Central memory CD8-positive, alpha-beta T cell (primary cell): ENCODE measurements at regions not wholly inside any gene's neighbourhood (a gene's known extent, or its start where the extent isn't known, plus 50 kb on each side); places are given as distances from the start of the nearest gene placed in this dataset.

Experiments
- ATAC-seq: fragments of 150-1000 bp; cut with Tn5 transposase; replicated peaks from 2 replicates; pipeline ENCODE4 v1.10.0; 2022; ENCODE audit warnings: mild to moderate bottlenecking, moderate FRiP score, moderate number of reproducible peaks; ENCODE audit not compliant: poor library complexity, severe bottlenecking; ENCODE audit errors: extremely low read depth
- DNase-seq, 2 donors: peaks; one replicate each; pipeline ENCODE4 v3.0.0; 2021; ENCODE audit warnings: low spot score in 2 of 2
- H3K27ac Mint-ChIP-seq: one replicate; pipeline ENCODE4 v1.8.0; 2022; ENCODE audit warnings: low read depth, mild to moderate bottlenecking, moderate library complexity, mixed read lengths
- H3K27me3 Mint-ChIP-seq: one replicate; pipeline ENCODE4 v1.8.0; 2022; ENCODE audit warnings: mixed read lengths
- H3K36me3 Mint-ChIP-seq: one replicate; pipeline ENCODE4 v1.8.0; 2022; ENCODE audit warnings: mild to moderate bottlenecking, moderate library complexity, mixed read lengths; ENCODE audit not compliant: insufficient read depth
- H3K4me1 Mint-ChIP-seq: one replicate; pipeline ENCODE4 v1.8.0; 2022; ENCODE audit warnings: mixed read lengths
- H3K4me3 Mint-ChIP-seq: one replicate; pipeline ENCODE4 v1.8.0; 2022; ENCODE audit warnings: mild to moderate bottlenecking, moderate library complexity, mixed read lengths
- H3K9me3 Mint-ChIP-seq: one replicate; pipeline ENCODE4 v1.8.0; 2022; ENCODE audit warnings: mixed read lengths

- Mint-ChIP-seq H3K27ac (no peak overlapping the region), H3K9me3 (no peaks in the 10 kb centered on the region), H3K27me3 (no peaks in the 10 kb centered on the region), H3K36me3 (no peaks in the 10 kb centered on the region), H3K4me1 (no peaks in the 10 kb centered on the region), H3K4me3 (no peak overlapping the region)
- DNase-seq = no peak
- no peak for ATAC-seq
Observed at GRCh38 chr12:24256684-24257083, 307.2 kb upstream of the SOX5 start.

GRCh38 chr12:24255920-24256665 is 306.6 kb upstream of the SOX5 start:
- Mint-ChIP-seq H3K4me1 (no peaks in the 10 kb centered on the region), H3K9me3 (no peaks in the 10 kb centered on the region), H3K27me3 (no peaks in the 10 kb centered on the region), H3K27ac (no peak overlapping the region), H3K4me3 (no peak overlapping the region), H3K36me3 (no peaks in the 10 kb centered on the region)
- ATAC-seq (no peak), DNase-seq (no peak)

- Mint-ChIP-seq H3K4me3 (no peak overlapping the region), H3K36me3 (no peaks in the 10 kb centered on the region), H3K4me1 (no peaks in the 10 kb centered on the region), H3K27me3 (no peaks in the 10 kb centered on the region), H3K9me3 (no peaks in the 10 kb centered on the region), H3K27ac (peak overlapping the region; percentile 25)
- DNase-seq (no peak), ATAC-seq (no peak)
Observed at GRCh38 chr12:24252602-24253001, 303.1 kb upstream of the SOX5 start.

GRCh38 chr12:24246934-24247333 is 297.5 kb upstream of the SOX5 start:
- Mint-ChIP-seq H3K9me3 (no peaks in the 10 kb centered on the region), H3K36me3 (no peaks in the 10 kb centered on the region), H3K27me3 (no peaks in the 10 kb centered on the region), H3K27ac (no peak overlapping the region), H3K4me1 (no peaks in the 10 kb centered on the region), H3K4me3 (no peak overlapping the region)
- DNase-seq (no peak), ATAC-seq (no peak)

GRCh38 chr12:24246376-24246775 is 296.9 kb upstream of the SOX5 start:
- Mint-ChIP-seq H3K27ac (no peak overlapping the region), H3K4me3 (no peak overlapping the region), H3K36me3 (no peaks in the 10 kb centered on the region), H3K9me3 (no peaks in the 10 kb centered on the region), H3K4me1 (no peaks in the 10 kb centered on the region), H3K27me3 (no peaks in the 10 kb centered on the region)
- no peak for DNase-seq
- no peak for ATAC-seq

- DNase-seq (no peak), ATAC-seq (no peak)
- Mint-ChIP-seq H3K27ac (no peak overlapping the region), H3K27me3 (no peaks in the 10 kb centered on the region), H3K4me1 (no peaks in the 10 kb centered on the region), H3K36me3 (no peaks in the 10 kb centered on the region), H3K9me3 (no peaks in the 10 kb centered on the region), H3K4me3 (no peak overlapping the region)
Observed at GRCh38 chr12:24244801-24245200, 295.3 kb upstream of the SOX5 start.

- Mint-ChIP-seq H3K36me3 (no peaks in the 10 kb centered on the region), H3K4me1 (no peaks in the 10 kb centered on the region), H3K9me3 (no peaks in the 10 kb centered on the region), H3K27me3 (no peaks in the 10 kb centered on the region), H3K4me3 (no peak overlapping the region), H3K27ac (no peak overlapping the region)
- no peak for ATAC-seq
- DNase-seq = no peak
Observed at GRCh38 chr12:24244231-24244630, 294.8 kb upstream of the SOX5 start.

- no peaks in the 10 kb centered on the region for H3K36me3 Mint-ChIP-seq
- no peaks in the 10 kb centered on the region for H3K9me3 Mint-ChIP-seq
- ATAC-seq = no peak
Observed at GRCh38 chr12:24240707-24241106, 291.2 kb upstream of the SOX5 start.

GRCh38 chr12:24233519-24234246 is 284.2 kb upstream of the SOX5 start:
- Mint-ChIP-seq H3K9me3 (no peaks in the 10 kb centered on the region), H3K27me3 (peaks cover 7% of the 10 kb centered on the region), H3K4me1 (no peaks in the 10 kb centered on the region), H3K36me3 (no peaks in the 10 kb centered on the region), H3K27ac (no peak overlapping the region), H3K4me3 (no peak overlapping the region)
- no peak for DNase-seq
- ATAC-seq = no peak

More at GRCh38 chr12:24240707-24241106, 291.2 kb upstream of the SOX5 start:
- Mint-ChIP-seq H3K27ac (no peak overlapping the region), H3K27me3 (no peaks in the 10 kb centered on the region), H3K4me1 (no peaks in the 10 kb centered on the region), H3K4me3 (no peak overlapping the region)
- no peak for DNase-seq

- H3K27me3 Mint-ChIP-seq = peaks cover 9% of the 10 kb centered on the region
- H3K9me3 Mint-ChIP-seq = no peaks in the 10 kb centered on the region
- no peak overlapping the region for H3K4me3 Mint-ChIP-seq
- ATAC-seq (no peak), DNase-seq (no peak)
- H3K36me3 Mint-ChIP-seq = no peaks in the 10 kb centered on the region
- H3K4me1 Mint-ChIP-seq = no peaks in the 10 kb centered on the region
- no peak overlapping the region for H3K27ac Mint-ChIP-seq
Observed at GRCh38 chr12:24232531-24232930, 283.1 kb upstream of the SOX5 start.

- Mint-ChIP-seq H3K27me3 (peaks cover 9% of the 10 kb centered on the region), H3K27ac (no peak overlapping the region), H3K9me3 (no peaks in the 10 kb centered on the region), H3K36me3 (no peaks in the 10 kb centered on the region), H3K4me3 (no peak overlapping the region), H3K4me1 (no peaks in the 10 kb centered on the region)
- ATAC-seq (no peak), DNase-seq (no peak)
Observed at GRCh38 chr12:24231298-24231697, 281.8 kb upstream of the SOX5 start.

GRCh38 chr12:24230061-24230701 is 280.7 kb upstream of the SOX5 start:
- no peaks in the 10 kb centered on the region for H3K36me3 Mint-ChIP-seq
- H3K4me3 Mint-ChIP-seq = no peak overlapping the region
- no peak overlapping the region for H3K27ac Mint-ChIP-seq
- ATAC-seq = no peak
- no peaks in the 10 kb centered on the region for H3K9me3 Mint-ChIP-seq
- DNase-seq = no peak
- no peaks in the 10 kb centered on the region for H3K4me1 Mint-ChIP-seq
- peaks cover 9% of the 10 kb centered on the region for H3K27me3 Mint-ChIP-seq
